Sciatic nerve (tissue), 2 donors: ENCODE measurements at regions not wholly inside any gene's neighbourhood (a gene's known extent, or its start where the extent isn't known, plus 50 kb on each side); places are given as distances from the start of the nearest gene placed in this dataset.
A peak's percentile ranks its signal among the peaks of the same experiment; 100 is the strongest.

Source experiments
- ATAC-seq: fragments of 200-7000 bp; cut with Tn5 transposase; one replicate; pipeline ENCODE4 v1.9.1; 2020; ENCODE audit warnings: mild to moderate bottlenecking, moderate library complexity
- DNase-seq: peaks from one replicate; pipeline ENCODE4 v3.0.0-alpha.2; 2020; ENCODE audit warnings: low spot score
- intact Hi-C: fragments of 100-400 bp; cut with DNase I; formaldehyde crosslinking; loops from one replicate; pipeline ENCODE4 v1.14.2; 2022
- donor health status: DM: no; HTN: no; CAD: no.
- donor health status: DM: no; HTN: no; CAD: no.

- no peak for ATAC-seq
Measured at GRCh38 chr7:46741938-46742540, 821.0 kb upstream of the IGFBP3 start.

GRCh38 chr7:46741181-46741580 lies 820.1 kb upstream of the IGFBP3 start:
- no peak for ATAC-seq
- DNase-seq, result no peak
- intact Hi-C loops, result no loop called here

More at GRCh38 chr7:46741938-46742540, 821.0 kb upstream of the IGFBP3 start:
- no peak for DNase-seq
- intact Hi-C loops, result no loop called here

GRCh38 chr7:46739518-46740234 lies 818.6 kb upstream of the IGFBP3 start:
- DNase-seq (no peak), ATAC-seq (no peak)
- intact Hi-C loops, result no loop called here

- DNase-seq, result no peak
- ATAC-seq, result no peak
- intact Hi-C loops, result no loop called here
Measured at GRCh38 chr7:46738796-46739195, 817.7 kb upstream of the IGFBP3 start.

- intact Hi-C loops, result no loop called here
- no peak for DNase-seq
- ATAC-seq, result no peak
Measured at GRCh38 chr7:46738165-46738564, 817.1 kb upstream of the IGFBP3 start.

GRCh38 chr7:46725838-46726237 lies 804.8 kb upstream of the IGFBP3 start:
- intact Hi-C loops, result no loop called here
- no peak for DNase-seq
- ATAC-seq, result no peak

- ATAC-seq (no peak), DNase-seq (no peak)
- intact Hi-C loops, result no loop called here
Measured at GRCh38 chr7:46725136-46725535, 804.1 kb upstream of the IGFBP3 start.

- intact Hi-C loops, result no loop called here
- DNase-seq, result no peak
- ATAC-seq, result no peak
Measured at GRCh38 chr7:46723742-46724141, 802.7 kb upstream of the IGFBP3 start.

- intact Hi-C loops, result no loop called here
- ATAC-seq, result no peak
- DNase-seq, result no peak
Measured at GRCh38 chr7:46723003-46723402, 801.9 kb upstream of the IGFBP3 start.

GRCh38 chr7:46720761-46721160 lies 799.7 kb upstream of the IGFBP3 start:
- ATAC-seq (no peak), DNase-seq (no peak)
- intact Hi-C loops, result no loop called here

- no peak for DNase-seq
- no peak for ATAC-seq
- intact Hi-C loops, result no loop called here
Measured at GRCh38 chr7:46719616-46720015, 798.5 kb upstream of the IGFBP3 start.

- DNase-seq (no peak), ATAC-seq (no peak)
- intact Hi-C loops, result no loop called here
Measured at GRCh38 chr7:46716926-46717325, 795.9 kb upstream of the IGFBP3 start.

GRCh38 chr7:46715579-46715978 lies 794.5 kb upstream of the IGFBP3 start:
- DNase-seq (no peak), ATAC-seq (no peak)
- intact Hi-C loops, result no loop called here

- intact Hi-C loops, result no loop called here
- no peak for DNase-seq
- no peak for ATAC-seq
Measured at GRCh38 chr7:46714904-46715303, 793.8 kb upstream of the IGFBP3 start.

GRCh38 chr7:46713868-46714596 lies 793.0 kb upstream of the IGFBP3 start:
- intact Hi-C loops, result no loop called here
- ATAC-seq, result peak; percentile 30
- no peak for DNase-seq

- intact Hi-C loops, result no loop called here
- no peak for ATAC-seq
- no peak for DNase-seq
Measured at GRCh38 chr7:46710927-46711326, 789.9 kb upstream of the IGFBP3 start.

GRCh38 chr7:46707973-46708372 lies 786.9 kb upstream of the IGFBP3 start:
- no peak for ATAC-seq
- DNase-seq, result no peak
- intact Hi-C loops, result no loop called here

- DNase-seq, result no peak
- intact Hi-C loops, result no loop called here
- no peak for ATAC-seq
Measured at GRCh38 chr7:46705386-46706255, 784.5 kb upstream of the IGFBP3 start.

GRCh38 chr7:46696741-46697140 lies 775.7 kb upstream of the IGFBP3 start:
- no peak for DNase-seq
- intact Hi-C loops, result no loop called here
- ATAC-seq, result no peak
